CD4-positive, alpha-beta T cell treated with Interleukin-6 at 100 ng/mL for 8 hours (primary cell): ENCODE measurements at regions not wholly inside any gene's neighbourhood (a gene's known extent, or its start where the extent isn't known, plus 50 kb on each side); places are given as distances from the start of the nearest gene placed in this dataset.
"Not testable (repeated sequence)": the region's sequence is repeated elsewhere in the genome, so short reads cannot be mapped to it uniquely, and the experiment has no call there.

Experiments used
- DNase-seq: peaks from one replicate; pipeline ENCODE4 v3.0.0-alpha.2; 2020; ENCODE audit warnings: mixed read lengths, low spot score

DNA sequence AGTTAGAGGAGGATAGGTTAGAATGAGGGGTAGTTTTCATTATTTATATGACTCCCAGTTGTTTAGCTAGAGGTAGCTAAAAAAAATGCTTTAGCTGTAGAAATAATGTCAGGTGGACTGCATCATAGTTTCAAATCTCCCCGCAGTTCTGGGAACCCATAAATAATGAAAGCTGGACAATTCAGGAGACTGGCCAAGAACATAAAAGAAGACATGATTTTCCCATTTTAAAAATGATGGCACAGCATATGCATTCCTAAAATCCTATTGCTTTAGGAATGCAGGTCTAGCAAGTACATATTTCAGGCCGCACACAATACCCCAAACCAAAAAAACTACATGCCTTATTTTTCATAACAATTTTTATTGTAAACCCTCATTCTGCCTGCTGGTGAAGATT is 143.3 kb downstream of the CTH start:
- no peak for DNase-seq

DNA sequence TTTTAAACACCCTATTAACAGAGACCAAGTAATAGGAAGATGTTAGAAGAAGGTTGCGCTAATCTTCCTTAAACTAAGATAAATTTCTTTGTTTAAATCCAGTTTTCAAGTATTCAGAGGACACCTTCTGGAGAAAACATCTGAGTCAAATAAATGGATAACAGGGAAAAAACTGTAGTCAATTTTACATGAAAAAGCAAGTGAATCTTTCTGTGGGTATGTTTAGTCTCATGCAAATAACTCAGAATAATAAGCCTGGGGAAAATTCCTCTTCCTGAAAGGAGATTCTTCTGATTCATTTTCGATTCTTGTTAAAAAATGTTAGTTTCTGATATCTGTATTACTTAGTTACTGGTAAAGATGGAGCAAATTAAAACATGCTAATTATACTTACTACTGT is 145.5 kb downstream of the CTH start:
- DNase-seq = no peak

DNA sequence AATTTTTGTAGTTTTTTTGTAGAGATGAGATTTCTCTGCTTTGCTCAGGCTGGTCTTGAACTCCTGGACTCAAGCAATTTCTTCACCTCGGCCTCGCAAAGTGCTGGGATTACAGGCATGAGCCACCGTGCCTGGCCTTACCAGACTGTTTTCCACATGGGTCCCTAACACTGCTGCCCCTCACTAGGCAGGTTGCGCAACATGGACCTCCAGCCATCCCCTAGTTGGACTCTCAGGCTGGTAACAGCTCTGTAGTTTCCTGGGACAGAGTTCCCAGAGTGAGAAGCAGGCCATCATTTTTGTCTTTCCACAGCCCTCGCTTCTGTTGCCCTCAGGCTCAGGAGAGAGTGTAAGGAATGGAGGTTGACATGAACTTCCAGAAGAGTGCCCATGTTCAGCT is 156.1 kb downstream of the CTH start:
- DNase-seq = no peak

DNA sequence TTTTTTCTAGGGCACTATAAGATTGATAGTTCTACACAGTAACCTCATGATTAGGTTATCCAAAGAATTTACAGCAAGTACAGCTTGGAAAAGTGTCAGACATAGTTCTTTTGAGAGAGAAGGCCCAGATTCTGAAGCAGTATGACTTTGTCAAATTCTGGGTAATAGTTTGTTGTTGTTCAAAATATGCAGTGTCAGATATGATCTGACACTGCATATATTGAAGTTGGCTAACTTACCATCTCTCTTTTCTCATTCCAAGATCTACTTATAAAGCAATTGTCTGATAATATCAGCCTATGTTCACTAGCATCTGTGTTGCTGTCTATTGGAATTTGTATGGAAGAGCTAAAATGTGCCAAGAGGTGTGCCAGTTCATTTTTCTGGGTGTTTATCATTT is 160.1 kb downstream of the CTH start:
- DNase-seq = no peak

DNA sequence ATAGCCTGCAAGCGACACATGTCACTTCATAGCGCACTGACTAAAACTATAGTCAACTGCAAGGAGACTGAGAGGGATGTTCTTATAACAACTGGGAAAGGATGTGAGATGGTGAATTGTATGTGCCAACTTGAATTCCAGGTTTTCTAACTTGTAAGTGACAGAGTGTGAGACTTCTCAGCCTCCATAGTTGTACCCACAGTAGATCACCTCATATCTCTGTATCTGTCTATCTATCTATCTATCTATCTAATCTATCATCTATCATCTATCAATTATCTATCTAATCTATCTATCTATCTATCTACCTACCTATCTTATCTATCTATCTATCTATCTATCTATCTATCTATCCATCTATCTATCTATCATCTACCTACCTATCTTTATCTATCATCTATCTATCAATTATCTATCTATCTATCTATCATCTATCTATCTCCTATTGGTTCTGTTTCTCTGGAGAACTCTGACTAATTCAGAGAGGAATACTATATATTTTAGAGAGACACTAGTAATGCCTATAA is 162.3 kb downstream of the CTH start:
- no peak for DNase-seq

DNA sequence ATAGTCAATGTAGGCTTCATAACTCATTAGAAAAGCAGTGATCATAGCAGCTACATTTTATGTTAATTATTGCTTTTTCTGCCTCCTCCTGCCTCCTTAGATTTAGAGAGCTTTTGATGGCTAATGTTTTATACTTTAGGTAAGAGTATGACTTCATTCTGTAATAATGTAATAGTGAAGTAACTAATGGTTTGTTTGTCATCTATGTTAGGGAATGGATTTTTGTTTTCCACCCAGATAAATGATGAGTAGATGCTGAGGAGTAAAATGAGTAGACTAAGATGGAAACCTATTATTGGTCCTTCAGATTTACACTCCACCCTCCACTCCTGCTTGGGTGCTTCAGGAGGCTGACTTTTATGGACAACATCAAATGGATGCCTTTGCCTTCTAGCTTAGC is 170.6 kb downstream of the CTH start:
- DNase-seq = no peak

DNA sequence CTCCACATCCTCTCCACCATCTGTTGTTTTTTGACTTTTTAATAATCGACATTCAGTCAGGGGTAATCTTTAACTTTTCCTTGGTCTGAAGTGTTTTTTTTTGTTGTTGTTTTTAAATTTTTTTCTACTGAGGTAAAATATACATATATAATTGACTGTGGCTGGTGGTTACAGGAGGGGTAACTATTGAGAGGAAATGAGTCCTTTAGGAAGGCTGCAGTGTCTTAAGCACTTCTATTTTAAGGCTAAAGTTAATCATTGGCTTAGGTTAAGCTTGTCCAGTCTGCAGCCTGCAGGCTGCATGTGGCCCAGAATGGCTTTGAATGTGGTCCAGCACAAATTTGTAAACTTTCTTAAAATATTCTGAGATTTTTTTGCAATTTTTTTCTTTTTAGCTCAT is 172.5 kb downstream of the CTH start:
- no peak for DNase-seq

DNA sequence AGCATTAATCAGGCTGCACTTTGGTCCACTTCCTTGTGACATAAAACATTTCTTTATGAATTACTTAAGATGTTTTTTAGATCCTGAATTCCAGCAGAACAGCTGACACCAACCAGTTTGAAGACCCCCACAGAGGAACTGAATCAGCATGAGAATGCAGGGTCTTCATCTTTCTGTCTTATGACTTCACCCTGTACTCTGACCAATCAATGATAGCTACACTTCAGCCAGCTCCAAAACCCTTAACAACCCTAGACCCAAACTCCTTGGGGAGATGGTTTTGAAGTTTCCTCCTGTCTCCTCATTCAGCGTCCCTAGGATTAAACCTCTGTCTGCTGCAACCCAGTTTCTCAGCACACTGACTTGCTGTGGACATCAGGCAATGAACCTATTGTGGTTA is 175.0 kb downstream of the CTH start:
- DNase-seq = no peak

DNA sequence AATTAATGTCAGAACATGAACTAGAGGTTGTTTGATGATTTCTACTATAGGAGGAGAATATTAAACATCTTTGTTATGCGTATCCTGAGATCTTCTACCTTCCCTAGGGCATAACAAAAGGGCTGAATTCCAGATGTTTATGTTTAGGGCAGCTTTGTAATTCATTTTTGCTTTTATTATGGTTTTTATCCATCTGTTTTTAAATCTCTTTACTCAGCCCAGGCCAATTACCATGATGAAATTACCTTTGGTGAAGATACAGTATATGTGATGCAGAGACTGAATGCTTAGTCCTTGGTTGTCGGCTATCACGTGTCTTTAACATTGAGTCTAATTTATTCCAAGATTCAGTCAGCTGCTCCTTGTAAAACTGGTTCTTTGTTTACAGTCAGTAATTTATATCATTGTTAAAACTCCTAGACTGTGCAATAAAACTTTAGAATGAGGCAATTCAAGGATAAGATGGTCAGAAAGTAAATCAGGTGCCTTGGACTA is 176.9 kb downstream of the CTH start:
- DNase-seq = no peak

DNA sequence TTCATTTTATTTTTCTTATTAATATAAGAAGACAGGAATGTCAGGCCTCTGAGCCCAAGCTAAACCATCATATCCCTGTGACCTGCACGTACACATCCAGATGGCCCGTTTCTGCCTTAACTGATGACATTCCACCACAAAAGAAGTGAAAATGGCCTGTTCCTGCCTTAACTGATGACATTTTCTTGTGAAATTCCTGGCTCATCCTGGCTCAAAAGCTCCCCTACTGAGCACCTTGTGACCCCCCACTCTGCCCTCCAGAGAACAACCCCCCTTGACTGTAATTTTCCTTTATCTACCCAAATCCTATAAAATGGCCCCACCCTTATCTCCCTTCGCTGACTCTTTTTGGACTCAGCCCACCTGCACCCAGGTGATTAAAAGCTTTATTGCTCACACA is 182.5 kb downstream of the CTH start:
- DNase-seq = not testable (repeated sequence)

DNA sequence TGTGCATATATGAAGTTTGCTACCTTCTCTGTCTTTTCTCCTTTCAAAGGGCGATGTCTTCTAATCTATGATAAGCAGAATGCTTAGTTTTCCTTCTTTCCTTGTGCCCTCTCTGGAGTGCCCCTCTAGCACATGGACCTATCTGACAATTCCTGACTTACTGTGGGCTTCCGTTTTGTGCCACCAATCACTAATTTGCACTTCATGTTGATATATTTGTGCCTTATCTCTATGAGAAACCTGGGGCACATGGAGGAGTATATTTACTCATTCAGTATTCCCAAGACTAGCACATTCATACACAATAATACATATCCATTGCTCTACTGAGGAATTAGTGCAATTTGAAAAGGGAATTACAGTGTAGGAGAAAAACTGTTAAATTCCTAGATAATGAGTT is 197.7 kb downstream of the CTH start:
- no peak for DNase-seq

DNA sequence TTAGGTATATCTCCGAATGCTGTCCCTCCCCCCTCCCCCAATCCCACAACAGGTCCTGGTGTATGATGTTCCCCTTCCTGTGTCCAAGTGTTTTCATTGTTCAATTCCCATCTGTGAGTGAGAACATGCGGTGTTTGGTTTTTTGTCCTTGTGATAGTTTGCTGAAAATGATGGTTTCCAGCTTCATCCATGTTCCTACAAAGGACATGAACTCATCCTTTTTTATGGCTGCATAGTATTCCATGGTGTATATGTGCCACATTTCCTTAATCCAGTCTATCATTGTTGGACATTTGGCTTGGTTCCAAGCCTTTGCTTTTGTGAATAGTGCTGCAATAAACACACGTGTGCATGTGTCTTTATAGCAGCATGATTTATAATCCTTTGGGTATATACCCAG is 199.1 kb downstream of the CTH start:
- DNase-seq = not testable (repeated sequence)

DNA sequence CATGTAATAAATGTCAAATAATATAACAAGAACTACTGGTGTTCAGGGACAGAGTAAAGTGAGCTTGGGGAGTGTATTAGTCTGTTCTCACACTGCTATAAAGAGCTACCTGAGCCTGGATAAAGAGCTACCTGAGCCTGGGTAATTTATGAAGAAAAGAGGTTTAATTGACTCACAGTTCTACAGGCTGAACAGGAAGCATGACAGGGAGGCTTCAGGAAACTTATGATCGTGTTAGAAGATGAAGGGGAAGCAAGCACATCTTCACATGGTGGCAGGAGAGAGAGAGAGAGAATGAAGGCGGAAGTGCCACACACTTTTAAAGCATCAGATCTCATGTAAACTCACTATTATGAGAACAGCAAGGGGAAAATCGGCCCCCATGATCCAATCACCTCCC is 205.9 kb downstream of the CTH start:
- no peak for DNase-seq

DNA sequence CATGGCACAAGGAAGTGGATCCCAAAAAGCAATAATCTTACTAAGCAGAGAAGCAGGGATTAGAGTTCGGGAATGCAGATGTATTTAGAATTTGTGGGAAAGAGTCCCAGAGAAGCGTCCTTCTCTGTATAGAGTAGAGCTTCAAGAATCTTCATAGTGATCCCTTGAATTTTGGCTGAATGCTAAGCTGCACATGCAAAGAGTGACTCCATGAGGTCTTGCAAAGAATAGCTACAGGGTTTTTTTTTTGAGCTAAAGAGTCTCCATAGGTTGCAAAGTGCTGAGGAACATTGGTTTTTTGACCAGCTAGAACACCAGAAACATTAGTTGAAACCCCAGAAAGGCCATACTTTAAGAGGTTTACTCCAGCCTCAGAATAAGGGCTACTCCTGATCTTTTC is 206.7 kb downstream of the CTH start:
- DNase-seq = no peak

DNA sequence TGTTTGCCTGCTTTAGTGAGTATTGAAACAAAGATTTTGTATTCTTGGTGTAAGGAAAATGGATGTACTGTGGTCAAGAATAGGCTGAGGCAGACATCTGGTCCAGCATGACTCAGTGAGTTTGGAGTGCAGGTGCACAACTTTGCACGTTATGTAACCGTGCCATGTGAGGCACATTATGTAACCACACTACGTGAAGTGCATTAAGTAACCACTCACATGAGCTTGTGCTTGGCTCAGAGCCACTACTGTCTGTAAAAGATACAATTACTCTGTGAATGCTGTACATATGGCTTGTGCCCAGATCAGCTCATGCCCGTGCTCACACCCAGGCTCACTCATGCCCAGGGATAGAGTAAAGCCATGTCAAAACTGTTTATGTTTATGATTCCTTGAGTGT is 216.8 kb downstream of the CTH start:
- no peak for DNase-seq

DNA sequence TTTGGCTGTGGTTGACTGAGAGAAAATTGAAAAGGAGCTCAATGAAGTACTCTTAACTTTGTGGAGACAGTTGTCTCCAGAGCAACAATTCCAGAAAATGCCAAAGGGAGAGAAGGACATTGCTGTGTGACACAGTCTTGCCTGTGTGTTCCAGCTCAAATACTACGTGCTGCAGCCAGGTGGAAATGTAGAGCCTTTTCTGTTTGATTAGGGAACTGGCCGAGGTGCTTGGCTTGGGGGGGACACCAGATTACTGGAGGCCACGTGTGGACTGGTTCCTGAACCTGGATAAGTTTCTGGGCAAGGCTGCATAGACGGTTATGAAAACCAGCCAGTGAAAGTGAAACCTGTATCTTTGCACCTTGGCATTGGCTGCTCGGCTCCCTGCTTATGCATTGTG is 217.9 kb downstream of the CTH start:
- DNase-seq = no peak

DNA sequence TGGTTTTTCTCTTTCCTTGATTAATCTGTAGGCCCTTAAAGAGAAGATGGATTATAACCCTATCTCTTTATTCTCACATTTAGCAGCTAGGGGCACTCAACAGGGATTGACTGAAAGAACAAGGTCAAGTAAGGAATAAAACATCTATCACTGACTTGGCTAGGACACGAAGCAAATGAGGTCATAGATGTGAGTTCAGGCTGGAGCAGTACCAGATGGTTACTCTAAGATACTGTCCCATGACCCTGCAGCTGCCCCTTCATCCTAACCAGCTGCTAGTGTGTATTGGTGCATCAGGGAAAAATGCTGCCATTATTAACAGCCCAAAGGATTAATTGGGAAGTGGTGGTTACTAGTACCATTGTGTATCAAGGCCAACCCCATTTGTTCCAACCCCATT is 221.9 kb downstream of the CTH start:
- DNase-seq = no peak

DNA sequence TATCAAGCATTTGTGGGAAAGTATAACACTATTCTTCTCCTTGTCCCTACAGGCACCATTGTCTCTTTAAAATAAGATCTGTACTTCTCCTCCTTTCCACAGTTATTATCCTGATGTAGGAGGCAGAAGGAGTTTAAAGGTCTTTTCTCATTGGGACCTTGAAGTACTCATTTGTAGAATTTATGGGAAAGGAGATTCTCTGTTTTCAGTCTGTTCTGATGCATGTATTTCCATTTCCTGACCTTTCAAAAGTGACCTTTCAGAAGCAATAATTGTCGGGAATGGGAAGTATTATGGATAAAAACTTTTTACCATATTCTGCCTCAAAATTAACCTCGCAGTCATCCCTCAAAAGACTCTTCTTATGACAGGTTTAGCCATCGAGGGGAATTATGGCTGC is 224.8 kb downstream of the CTH start:
- DNase-seq = no peak

DNA sequence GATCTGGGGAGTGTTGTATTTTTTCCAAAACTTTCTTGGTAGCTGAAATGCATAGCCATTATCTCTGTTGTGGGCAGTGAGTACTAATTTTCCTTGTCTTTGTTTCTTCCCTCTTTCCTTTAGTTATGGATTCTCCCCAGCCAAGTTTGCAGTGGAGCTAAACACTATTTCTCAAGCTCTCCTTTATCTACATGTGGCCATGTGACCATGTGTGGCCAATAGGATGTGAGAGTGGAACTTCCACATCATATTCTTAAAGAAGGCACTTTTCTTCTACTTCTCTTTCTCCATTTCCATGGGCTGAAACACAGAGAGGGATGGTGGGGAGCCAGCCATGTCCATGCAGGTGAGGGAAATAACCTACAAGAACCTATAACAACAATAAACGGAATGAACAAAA is 230.8 kb downstream of the CTH start:
- DNase-seq = no peak

DNA sequence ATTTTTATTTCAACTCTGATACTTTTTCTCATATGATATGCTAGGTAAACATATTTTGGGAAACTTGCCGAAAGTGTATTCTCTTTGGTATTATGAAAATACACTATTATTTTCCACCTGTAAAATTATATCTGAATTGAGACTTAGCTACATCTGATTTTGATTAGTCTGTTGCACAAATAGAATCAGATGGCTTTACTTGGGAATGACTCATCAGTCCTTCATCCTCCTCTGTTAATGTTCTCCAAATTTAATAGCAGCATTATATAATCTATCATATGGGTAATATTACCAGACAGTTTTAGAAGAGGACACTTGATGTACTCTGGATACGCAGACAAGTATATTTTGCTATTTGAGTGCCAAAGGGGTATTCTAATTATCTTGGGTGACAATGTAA is 245.3 kb downstream of the CTH start:
- no peak for DNase-seq

DNA sequence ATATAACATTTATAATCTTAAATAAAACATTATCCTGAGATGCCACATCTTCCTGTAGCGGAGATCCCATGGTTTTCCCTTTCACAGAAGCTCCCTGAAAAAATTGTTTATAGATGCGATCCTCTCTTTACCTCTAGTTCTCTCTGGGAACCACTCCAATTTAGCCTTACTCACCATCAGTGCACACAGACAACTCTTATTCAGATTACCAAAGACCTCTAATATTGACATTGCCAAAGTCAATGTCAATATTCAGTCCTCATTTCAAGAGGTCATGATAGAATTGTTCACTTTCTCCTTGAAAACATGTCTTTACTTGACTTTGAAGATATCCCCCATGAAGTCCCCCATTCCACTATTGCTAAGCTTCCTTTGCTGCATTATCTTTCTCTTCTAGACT is 248.8 kb downstream of the CTH start:
- DNase-seq = no peak

DNA sequence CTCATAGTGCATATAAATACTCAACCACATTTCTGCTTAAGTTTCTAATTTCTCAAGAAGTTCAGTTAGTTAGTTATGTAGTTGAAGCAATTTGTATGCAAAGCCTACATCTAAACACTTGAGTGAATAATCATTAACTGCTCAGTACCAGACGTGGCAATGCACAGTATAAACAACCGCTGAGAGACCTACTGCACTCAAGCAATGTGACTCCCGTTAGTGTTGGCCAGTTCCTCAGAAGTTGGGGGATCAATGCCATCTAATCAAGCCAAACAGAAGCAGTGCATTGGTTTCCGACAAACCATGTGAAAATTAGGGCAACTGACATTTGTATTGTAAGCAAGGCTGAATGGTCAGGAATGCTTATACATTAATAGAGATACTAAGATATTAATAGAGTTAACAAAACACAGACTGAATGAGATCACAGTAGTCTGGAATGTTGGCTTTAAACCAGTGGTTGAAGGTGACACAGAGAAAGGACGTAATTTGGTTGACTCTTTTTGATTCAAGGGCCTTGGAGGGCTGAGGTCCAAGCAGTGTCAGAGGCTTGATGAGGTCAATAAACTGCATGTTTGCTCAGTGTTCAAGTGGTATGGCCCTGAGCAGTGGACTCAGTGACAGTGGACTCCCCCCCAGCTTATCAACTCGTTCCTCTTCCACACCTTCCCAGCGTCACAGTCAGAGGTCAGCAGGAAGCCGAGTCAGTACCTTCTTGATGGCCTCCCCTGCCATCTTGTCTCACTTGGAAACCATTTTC is 255.5 kb downstream of the CTH start:
- no peak for DNase-seq

DNA sequence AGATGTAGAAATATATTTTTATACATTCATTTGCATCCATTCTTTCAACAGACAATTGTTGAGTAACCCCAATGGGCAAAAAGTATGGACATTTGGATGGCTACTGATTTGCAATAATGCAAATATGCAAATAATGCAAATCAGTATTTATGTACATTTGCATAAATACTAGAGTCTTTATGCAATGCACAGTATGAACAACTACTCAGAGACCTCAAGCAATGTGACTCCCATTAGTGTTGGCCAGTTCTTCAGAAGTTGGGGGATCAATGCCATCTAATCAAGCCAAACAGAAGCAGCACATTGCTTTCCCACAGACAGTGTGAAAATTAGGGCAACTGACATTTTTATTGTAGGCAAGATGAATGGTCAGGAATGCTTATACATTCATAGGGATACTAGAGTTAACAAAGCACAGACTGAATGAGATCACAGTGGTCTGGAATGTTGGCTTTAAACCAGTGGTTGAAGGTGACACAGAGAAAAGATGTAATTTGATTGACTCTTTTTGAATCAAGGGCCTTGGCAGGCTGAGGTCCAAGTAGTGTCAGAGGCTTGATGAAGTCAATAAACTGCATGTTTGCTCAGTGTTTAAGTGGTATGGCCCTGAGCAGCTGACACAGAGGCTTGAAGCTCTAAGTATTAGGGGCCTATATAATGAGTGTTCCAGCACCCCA is 256.6 kb downstream of the CTH start:
- DNase-seq = no peak

DNA sequence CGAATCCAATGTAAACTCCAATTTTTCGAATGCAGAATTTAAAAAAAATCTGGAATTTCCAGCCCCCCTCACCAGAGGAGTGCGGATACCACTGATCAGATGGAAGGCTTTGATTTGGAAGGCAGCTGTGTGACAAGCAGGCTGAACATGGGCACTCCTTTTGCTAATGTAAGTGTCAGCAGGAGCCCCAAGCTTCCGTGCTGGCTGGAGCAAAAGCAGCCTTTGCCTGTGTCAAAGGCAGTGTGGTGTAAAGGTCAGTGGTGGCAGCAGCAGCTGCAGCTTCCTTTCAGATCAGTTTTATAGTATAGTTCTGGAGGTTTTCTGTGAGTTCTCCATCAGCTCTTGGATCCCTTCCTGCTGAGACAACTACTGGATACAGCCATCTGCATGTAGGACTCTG is 259.9 kb downstream of the CTH start:
- DNase-seq = no peak
